Esophagus squamous epithelium (tissue), 5 donors: ENCODE measurements at regions not wholly inside any gene's neighbourhood (a gene's known extent, or its start where the extent isn't known, plus 50 kb on each side); places are given as distances from the start of the nearest gene placed in this dataset.
A peak's percentile ranks its signal among the peaks of the same experiment; 100 is the strongest.

Source experiments
- DNase-seq: peaks from one replicate; lab custom pipeline; 2025; lab: John Stamatoyannopoulos, UW
- H3K27ac ChIP-seq, 4 donors: fragments of 200-600 bp; sonication (generic); one replicate each; pipeline ENCODE4 v1.5.1; 2016 to 2019; ENCODE audit warnings: mild to moderate bottlenecking in 1 of 4
- H3K27me3 ChIP-seq, 4 donors: fragments of 200-600 bp; sonication (generic); 1 replicate in 3 of 4; 2 replicates in 1 of 4; pipeline versions ENCODE4 v1.5.1 to v1.6.0; 2017 to 2021; ENCODE audit warnings: antibody characterized with exemption in 1 of 4
- H3K36me3 ChIP-seq, 3 donors: fragments of 200-600 bp; sonication (generic); one replicate each; pipeline ENCODE4 v1.5.1; 2016 to 2019
- H3K4me1 ChIP-seq, 3 donors: fragments of 200-600 bp; sonication (generic); one replicate each; pipeline ENCODE4 v1.5.1; 2017 to 2019
- H3K4me3 ChIP-seq, 4 donors: fragments of 200-600 bp; sonication (generic); 1 replicate in 3 of 4; 2 replicates in 1 of 4; pipeline ENCODE4 v1.5.1; 2016 to 2019; ENCODE audit warnings: mild to moderate bottlenecking in 2 of 4, moderate library complexity in 1 of 4
- H3K9me3 ChIP-seq, 3 donors: fragments of 200-600 bp; sonication (generic); one replicate each; pipeline ENCODE4 v1.5.1; 2016 to 2019
- POLR2A ChIP-seq, 4 donors: fragments of 450-650 bp; IDR thresholded peaks; one replicate each; pipeline ENCODE4 v1.6.1; 2017; ENCODE audit warnings: antibody characterized with exemption in 4 of 4, mild to moderate bottlenecking in 4 of 4, moderate library complexity in 3 of 4
- WGBS, 2 donors: methylation state at CpG; one replicate each; pipeline ENCODE4 v1.1.5; 2018; 5-methylcytosine and 5-hydroxymethylcytosine counted together
- intact Hi-C: fragments of 100-400 bp; cut with DNase I; formaldehyde crosslinking; loops from one replicate; pipeline ENCODE4 v1.15.0; 2022
- TF ChIP-seq, protein P1 (sequence below), 6 experiments: fragments of 450-650 bp in 4 of 6; fragments of 200-600 bp in 2 of 6; sonication (generic) in 2 of 6; IDR thresholded peaks; one replicate each; pipeline ENCODE4 v1.5.1; 2016 to 2019; ENCODE audit warnings: antibody characterized with exemption in 6 of 6, mild to moderate bottlenecking in 4 of 6, moderate library complexity in 4 of 6
- donor health status: DM: yes; HTN: yes; CAD: no.

GRCh38 chr1:221190249-221190648 lies 311.0 kb downstream of the HLX start:
- Histone ChIP-seq H3K36me3 (no peaks in the 10 kb centered on the region), H3K4me3 (no peak overlapping the region), H3K27me3 (no peaks in the 10 kb centered on the region), H3K9me3 (no peaks in the 10 kb centered on the region), H3K4me1 (no peaks in the 10 kb centered on the region), H3K27ac (no peak overlapping the region)
- DNase-seq = no peak
- intact Hi-C loops = no loop called here
- TF ChIP-seq, protein P1, sequence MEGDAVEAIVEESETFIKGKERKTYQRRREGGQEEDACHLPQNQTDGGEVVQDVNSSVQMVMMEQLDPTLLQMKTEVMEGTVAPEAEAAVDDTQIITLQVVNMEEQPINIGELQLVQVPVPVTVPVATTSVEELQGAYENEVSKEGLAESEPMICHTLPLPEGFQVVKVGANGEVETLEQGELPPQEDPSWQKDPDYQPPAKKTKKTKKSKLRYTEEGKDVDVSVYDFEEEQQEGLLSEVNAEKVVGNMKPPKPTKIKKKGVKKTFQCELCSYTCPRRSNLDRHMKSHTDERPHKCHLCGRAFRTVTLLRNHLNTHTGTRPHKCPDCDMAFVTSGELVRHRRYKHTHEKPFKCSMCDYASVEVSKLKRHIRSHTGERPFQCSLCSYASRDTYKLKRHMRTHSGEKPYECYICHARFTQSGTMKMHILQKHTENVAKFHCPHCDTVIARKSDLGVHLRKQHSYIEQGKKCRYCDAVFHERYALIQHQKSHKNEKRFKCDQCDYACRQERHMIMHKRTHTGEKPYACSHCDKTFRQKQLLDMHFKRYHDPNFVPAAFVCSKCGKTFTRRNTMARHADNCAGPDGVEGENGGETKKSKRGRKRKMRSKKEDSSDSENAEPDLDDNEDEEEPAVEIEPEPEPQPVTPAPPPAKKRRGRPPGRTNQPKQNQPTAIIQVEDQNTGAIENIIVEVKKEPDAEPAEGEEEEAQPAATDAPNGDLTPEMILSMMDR (IDR thresholded peaks at IDR 0.05) = no peak
- TF ChIP-seq POLR2A (IDR thresholded peaks at IDR 0.05) = no peak
- WGBS, 2 donors = 64 to 72% methylated on average over 2 of the region's 2 CpGs

GRCh38 chr1:221192055-221192454 lies 312.8 kb downstream of the HLX start:
- no peaks in the 10 kb centered on the region for H3K4me1 ChIP-seq
- intact Hi-C loops = no loop called here
- no peak overlapping the region for H3K27ac ChIP-seq
- no peak overlapping the region for H3K4me3 ChIP-seq
- DNase-seq = no peak
- no peak for TF ChIP-seq POLR2A (IDR thresholded peaks at IDR 0.05)
- TF ChIP-seq, protein P1 (IDR thresholded peaks at IDR 0.05) = no peak
- H3K9me3 ChIP-seq = no peaks in the 10 kb centered on the region
- no peaks in the 10 kb centered on the region for H3K27me3 ChIP-seq
- H3K36me3 ChIP-seq = no peaks in the 10 kb centered on the region
- WGBS, 2 donors = 46 to 87% methylated on average over 1 of the region's 1 CpG

DNA sequence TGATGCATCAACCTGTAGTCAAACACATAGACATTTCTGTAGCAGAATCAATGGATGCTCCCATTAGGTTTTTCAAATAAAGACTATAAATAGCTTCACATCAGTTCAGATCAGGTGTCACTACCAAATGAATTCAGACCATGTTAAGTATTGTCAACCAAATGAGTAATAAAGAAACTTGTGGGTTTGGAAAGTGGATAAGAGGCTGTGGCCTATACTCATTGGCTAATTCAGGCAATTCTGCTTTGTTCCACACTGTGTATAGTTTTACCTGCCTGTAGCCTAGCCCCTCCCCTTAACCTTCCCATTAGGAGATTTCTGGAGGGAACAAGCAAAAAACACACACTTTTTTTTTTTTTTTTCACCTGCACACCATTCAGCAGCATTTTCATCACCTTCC lies 321.2 kb downstream of the HLX start:
- H3K27me3 ChIP-seq = no peaks in the 10 kb centered on the region
- DNase-seq = no peak
- H3K9me3 ChIP-seq = no peaks in the 10 kb centered on the region
- TF ChIP-seq POLR2A (IDR thresholded peaks at IDR 0.05) = no peak
- TF ChIP-seq, protein P1 (IDR thresholded peaks at IDR 0.05) = no peak
- intact Hi-C loops = loop anchor here (5.0 to 10.0 kb wide), 2 partner anchors 323 to 386 kb away; partner anchors contain the start of gene HLX
- no peaks in the 10 kb centered on the region for H3K36me3 ChIP-seq
- no peaks in the 10 kb centered on the region for H3K4me1 ChIP-seq
- no peak overlapping the region for H3K27ac ChIP-seq
- no peak overlapping the region for H3K4me3 ChIP-seq

DNA sequence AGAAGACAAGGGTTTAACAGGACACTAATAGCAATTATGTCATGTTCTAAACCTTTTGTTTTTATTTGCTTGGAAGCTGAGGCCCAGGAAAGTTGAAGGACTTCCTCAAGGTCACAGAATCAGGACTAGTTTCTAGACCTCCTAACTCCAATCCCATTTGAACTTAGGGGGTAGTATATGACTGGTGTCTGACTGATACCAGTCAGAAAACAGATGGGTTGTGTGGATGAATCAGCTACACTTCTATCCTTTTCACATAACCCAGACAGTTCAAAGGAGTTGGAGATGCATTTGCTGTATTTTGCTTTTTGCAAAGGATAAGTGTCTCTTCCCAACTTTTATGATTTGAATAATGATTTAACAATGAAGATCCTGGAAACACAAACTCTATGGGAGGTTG lies 322.5 kb downstream of the HLX start:
- Histone ChIP-seq H3K9me3 (no peaks in the 10 kb centered on the region), H3K36me3 (no peaks in the 10 kb centered on the region), H3K27ac (no peak overlapping the region), H3K4me3 (no peak overlapping the region), H3K4me1 (no peaks in the 10 kb centered on the region), H3K27me3 (no peaks in the 10 kb centered on the region)
- no peak for DNase-seq
- no peak for TF ChIP-seq POLR2A (IDR thresholded peaks at IDR 0.05)
- TF ChIP-seq, protein P1 (IDR thresholded peaks at IDR 0.05) = no peak
- intact Hi-C loops = loop anchor here (5.0 to 10.0 kb wide), 2 partner anchors 324 to 387 kb away; partner anchors contain the start of gene HLX

DNA sequence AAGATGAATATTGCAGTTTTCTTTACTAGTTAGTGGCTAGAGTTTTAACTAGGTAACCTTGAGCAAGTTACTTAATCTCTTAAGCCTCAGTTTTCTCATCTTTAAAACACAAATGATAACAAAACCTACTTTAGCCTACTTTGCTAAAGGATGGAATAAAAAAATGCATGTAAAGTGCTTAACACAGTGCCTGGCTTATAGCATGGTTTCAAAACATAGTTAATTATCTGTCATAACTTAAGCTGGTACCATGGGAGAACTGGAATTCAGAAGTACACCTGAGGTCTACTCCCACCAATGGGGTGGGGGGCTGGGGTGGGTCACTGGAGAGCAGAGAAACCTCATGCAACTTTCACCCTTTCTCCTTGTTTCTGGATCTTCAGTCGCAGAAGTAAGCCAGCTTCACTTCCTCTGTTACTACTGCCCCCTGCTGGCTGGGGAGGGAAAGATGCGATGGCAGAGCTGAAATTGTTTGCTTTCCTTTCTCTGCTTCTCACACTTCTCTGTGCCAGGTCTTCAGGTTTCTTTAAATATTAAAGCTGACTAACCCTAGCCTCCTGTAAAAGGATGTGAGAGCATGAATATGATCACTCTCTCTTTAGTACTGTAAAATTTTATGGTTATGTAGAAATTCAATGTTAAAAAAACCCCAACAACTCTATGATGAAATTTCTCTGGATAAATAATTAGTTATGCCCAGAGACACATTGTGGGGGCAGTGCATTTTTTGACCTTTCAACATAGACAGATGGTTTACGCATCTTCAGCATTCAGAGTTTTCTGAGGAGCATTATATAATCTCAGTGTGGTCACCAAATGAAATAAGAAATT lies 324.2 kb downstream of the HLX start:
- DNase-seq = peak; percentile 19
- H3K9me3 ChIP-seq = no peaks in the 10 kb centered on the region
- intact Hi-C loops = loop anchor here (5.0 to 10.0 kb wide), 2 partner anchors 326 to 389 kb away; partner anchors contain the start of gene HLX
- no peaks in the 10 kb centered on the region for H3K4me1 ChIP-seq
- H3K27ac ChIP-seq = peak overlapping the region in 3 of 4 donors; percentile 23 to 63 (median 62)
- H3K36me3 ChIP-seq = no peaks in the 10 kb centered on the region
- H3K4me3 ChIP-seq = no peak overlapping the region
- TF ChIP-seq, protein P1 (IDR thresholded peaks at IDR 0.05) = peak; percentile 65 to 89 (median 72)
- no peak for TF ChIP-seq POLR2A (IDR thresholded peaks at IDR 0.05)
- 18 to 23% methylated on average over 3 of the region's 3 CpGs for WGBS, 2 donors
- no peaks in the 10 kb centered on the region for H3K27me3 ChIP-seq
